Femur (tissue), 1 donor: ENCODE measurements at regions not wholly inside any gene's neighbourhood (a gene's known extent, or its start where the extent isn't known, plus 50 kb on each side); places are given as distances from the start of the nearest gene placed in this dataset.
A peak's percentile ranks its signal among the peaks of the same experiment; 100 is the strongest.

Experiments
- DNase-seq: peaks from one replicate; pipeline ENCODE4 v3.0.0-alpha.2; 2017

- no peak for DNase-seq
Observed at GRCh38 chrX:150127216-150127615, 188.9 kb upstream of the EOLA2 start.

- no peak for DNase-seq
Observed at GRCh38 chrX:150143721-150144440, 205.6 kb upstream of the EOLA2 start.

- DNase-seq = no peak
Observed at GRCh38 chrX:150146271-150146896, 208.1 kb upstream of the EOLA2 start.

GRCh38 chrX:150148749-150149672 lies 210.7 kb upstream of the EOLA2 start:
- no peak for DNase-seq

- no peak for DNase-seq
Observed at GRCh38 chrX:150150076-150150779, 211.9 kb upstream of the EOLA2 start.

- DNase-seq = no peak
Observed at GRCh38 chrX:150150780-150151125, 212.4 kb upstream of the MAMLD1 start.

GRCh38 chrX:150152036-150152435 lies 211.1 kb upstream of the MAMLD1 start:
- DNase-seq = no peak

- DNase-seq = no peak
Observed at GRCh38 chrX:150152546-150152945, 210.6 kb upstream of the MAMLD1 start.

- peak; percentile 44 for DNase-seq
Observed at GRCh38 chrX:150155436-150156035, 207.6 kb upstream of the MAMLD1 start.

- no peak for DNase-seq
Observed at GRCh38 chrX:150156615-150157014, 206.5 kb upstream of the MAMLD1 start.

GRCh38 chrX:150157291-150157690 lies 205.8 kb upstream of the MAMLD1 start:
- no peak for DNase-seq

GRCh38 chrX:150158554-150159332 lies 204.4 kb upstream of the MAMLD1 start:
- no peak for DNase-seq

- DNase-seq = no peak
Observed at GRCh38 chrX:150159537-150159936, 203.6 kb upstream of the MAMLD1 start.

GRCh38 chrX:150160656-150161055 lies 202.5 kb upstream of the MAMLD1 start:
- no peak for DNase-seq

GRCh38 chrX:150161193-150161592 lies 201.9 kb upstream of the MAMLD1 start:
- no peak for DNase-seq

- no peak for DNase-seq
Observed at GRCh38 chrX:150162141-150162540, 201.0 kb upstream of the MAMLD1 start.

GRCh38 chrX:150163221-150163930 lies 199.7 kb upstream of the MAMLD1 start:
- DNase-seq = no peak

- DNase-seq = no peak
Observed at GRCh38 chrX:150163956-150164726, 199.0 kb upstream of the MAMLD1 start.

- DNase-seq = no peak
Observed at GRCh38 chrX:150164971-150165600, 198.0 kb upstream of the MAMLD1 start.
